ENCODE measurements at regions not wholly inside any gene's neighbourhood (a gene's known extent, or its start where the extent isn't known, plus 50 kb on each side); places are given as distances from the start of the nearest gene placed in this dataset.
"Not testable (repeated sequence)": the region's sequence is repeated elsewhere in the genome, so short reads cannot be mapped to it uniquely, and the experiment has no call there.

DNA sequence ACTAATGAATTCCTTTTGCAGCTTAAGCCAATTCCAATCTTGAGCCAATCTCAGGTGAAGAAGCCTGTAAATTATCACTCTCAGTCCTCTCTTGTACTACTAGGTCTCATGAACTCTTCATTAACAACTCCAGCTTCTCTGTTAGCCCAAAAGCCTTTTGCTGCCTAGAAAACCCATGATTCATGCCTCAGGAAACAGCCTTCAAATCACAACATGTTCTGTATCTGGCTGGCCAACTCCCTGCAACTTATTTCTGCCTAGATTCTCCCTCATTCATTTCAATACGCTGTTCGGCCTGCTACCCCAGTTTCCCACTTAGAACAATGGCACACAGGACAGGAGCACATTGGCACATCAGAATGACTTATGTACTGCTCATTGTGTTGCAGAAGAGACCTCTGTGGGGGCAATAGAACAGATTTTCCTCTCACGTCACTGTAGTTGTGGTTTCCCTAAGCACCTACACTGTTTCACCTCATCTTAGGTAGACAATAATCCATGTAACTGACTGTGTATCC, 395.4 kb downstream of the OR4F29 start:
- TF ChIP-seq, protein P1, sequence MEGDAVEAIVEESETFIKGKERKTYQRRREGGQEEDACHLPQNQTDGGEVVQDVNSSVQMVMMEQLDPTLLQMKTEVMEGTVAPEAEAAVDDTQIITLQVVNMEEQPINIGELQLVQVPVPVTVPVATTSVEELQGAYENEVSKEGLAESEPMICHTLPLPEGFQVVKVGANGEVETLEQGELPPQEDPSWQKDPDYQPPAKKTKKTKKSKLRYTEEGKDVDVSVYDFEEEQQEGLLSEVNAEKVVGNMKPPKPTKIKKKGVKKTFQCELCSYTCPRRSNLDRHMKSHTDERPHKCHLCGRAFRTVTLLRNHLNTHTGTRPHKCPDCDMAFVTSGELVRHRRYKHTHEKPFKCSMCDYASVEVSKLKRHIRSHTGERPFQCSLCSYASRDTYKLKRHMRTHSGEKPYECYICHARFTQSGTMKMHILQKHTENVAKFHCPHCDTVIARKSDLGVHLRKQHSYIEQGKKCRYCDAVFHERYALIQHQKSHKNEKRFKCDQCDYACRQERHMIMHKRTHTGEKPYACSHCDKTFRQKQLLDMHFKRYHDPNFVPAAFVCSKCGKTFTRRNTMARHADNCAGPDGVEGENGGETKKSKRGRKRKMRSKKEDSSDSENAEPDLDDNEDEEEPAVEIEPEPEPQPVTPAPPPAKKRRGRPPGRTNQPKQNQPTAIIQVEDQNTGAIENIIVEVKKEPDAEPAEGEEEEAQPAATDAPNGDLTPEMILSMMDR (IDR thresholded peaks at IDR 0.05; ENCODE audit: insufficient read depth, low read length): not testable (repeated sequence)
- TF ChIP-seq GABPA (IDR thresholded peaks at IDR 0.05; ENCODE audit: low read depth); POLR2AphosphoS5 (IDR thresholded peaks at IDR 0.05; ENCODE audit: low read depth); SPI1 (IDR thresholded peaks at IDR 0.05; ENCODE audit: borderline replicate concordance, low read depth): not testable (repeated sequence)
- TF ChIP-seq, protein P2, sequence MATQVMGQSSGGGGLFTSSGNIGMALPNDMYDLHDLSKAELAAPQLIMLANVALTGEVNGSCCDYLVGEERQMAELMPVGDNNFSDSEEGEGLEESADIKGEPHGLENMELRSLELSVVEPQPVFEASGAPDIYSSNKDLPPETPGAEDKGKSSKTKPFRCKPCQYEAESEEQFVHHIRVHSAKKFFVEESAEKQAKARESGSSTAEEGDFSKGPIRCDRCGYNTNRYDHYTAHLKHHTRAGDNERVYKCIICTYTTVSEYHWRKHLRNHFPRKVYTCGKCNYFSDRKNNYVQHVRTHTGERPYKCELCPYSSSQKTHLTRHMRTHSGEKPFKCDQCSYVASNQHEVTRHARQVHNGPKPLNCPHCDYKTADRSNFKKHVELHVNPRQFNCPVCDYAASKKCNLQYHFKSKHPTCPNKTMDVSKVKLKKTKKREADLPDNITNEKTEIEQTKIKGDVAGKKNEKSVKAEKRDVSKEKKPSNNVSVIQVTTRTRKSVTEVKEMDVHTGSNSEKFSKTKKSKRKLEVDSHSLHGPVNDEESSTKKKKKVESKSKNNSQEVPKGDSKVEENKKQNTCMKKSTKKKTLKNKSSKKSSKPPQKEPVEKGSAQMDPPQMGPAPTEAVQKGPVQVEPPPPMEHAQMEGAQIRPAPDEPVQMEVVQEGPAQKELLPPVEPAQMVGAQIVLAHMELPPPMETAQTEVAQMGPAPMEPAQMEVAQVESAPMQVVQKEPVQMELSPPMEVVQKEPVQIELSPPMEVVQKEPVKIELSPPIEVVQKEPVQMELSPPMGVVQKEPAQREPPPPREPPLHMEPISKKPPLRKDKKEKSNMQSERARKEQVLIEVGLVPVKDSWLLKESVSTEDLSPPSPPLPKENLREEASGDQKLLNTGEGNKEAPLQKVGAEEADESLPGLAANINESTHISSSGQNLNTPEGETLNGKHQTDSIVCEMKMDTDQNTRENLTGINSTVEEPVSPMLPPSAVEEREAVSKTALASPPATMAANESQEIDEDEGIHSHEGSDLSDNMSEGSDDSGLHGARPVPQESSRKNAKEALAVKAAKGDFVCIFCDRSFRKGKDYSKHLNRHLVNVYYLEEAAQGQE (IDR thresholded peaks at IDR 0.05; ENCODE audit: insufficient replicate concordance, low read depth): not testable (repeated sequence)
